Neural cell (in vitro differentiated cells): ENCODE measurements at regions not wholly inside any gene's neighbourhood (a gene's known extent, or its start where the extent isn't known, plus 50 kb on each side); places are given as distances from the start of the nearest gene placed in this dataset.

Source experiments
- H2AFZ ChIP-seq: fragments of 200-600, 300-800 bp; sonication (generic), shearing (Covaris generic); 2 replicates; pipeline ENCODE4 v1.6.0; 2014; ENCODE audit warnings: low read depth, mild to moderate bottlenecking, antibody characterized with exemption, low read length, moderate library complexity
- H3F3A ChIP-seq: fragments of 200-600 bp; shearing (Covaris generic); 2 replicates; pipeline ENCODE4 v1.6.1; 2016; ENCODE audit warnings: mild to moderate bottlenecking, moderate library complexity, mixed read lengths, antibody characterized with exemption, low read length; ENCODE audit not compliant: insufficient read depth, poor library complexity, severe bottlenecking
- H3K27ac ChIP-seq: fragments of 200-600, 300-800 bp; sonication (generic), shearing (Covaris generic); 2 replicates; pipeline ENCODE4 v1.5.1; 2014; ENCODE audit warnings: mild to moderate bottlenecking, low read length, moderate library complexity
- H3K27me3 ChIP-seq: fragments of 300-800, 200-600 bp; sonication (generic), shearing (Covaris generic); 2 replicates; pipeline ENCODE4 v1.6.0; 2014; ENCODE audit warnings: mild to moderate bottlenecking, low read depth, low read length, moderate library complexity; ENCODE audit not compliant: insufficient read depth
- H3K36me3 ChIP-seq: fragments of 300-800, 200-600 bp; sonication (generic), shearing (Covaris generic); 2 replicates; pipeline ENCODE4 v1.5.1; 2014; ENCODE audit warnings: mild to moderate bottlenecking, antibody characterized with exemption, low read length, moderate library complexity; ENCODE audit not compliant: insufficient read depth
- H3K4me2 ChIP-seq: fragments of 300-800, 200-600 bp; sonication (generic), shearing (Covaris generic); 2 replicates; pipeline ENCODE4 v1.6.0; 2014; ENCODE audit warnings: mild to moderate bottlenecking, low read length
- H3K4me3 ChIP-seq: fragments of 300-800, 200-600 bp; sonication (generic), shearing (Covaris generic); 2 replicates; pipeline ENCODE4 v1.5.1; 2014; ENCODE audit warnings: mild to moderate bottlenecking, low read length, moderate library complexity
- H3K79me2 ChIP-seq: fragments of 200-600 bp; shearing (Covaris generic); replicated peaks from 2 replicates; pipeline ENCODE4 v1.6.0; 2014; ENCODE audit warnings: mild to moderate bottlenecking, low read length, moderate library complexity; ENCODE audit not compliant: insufficient read depth
- H3K9ac ChIP-seq: fragments of 300-800, 200-600 bp; sonication (generic), shearing (Covaris generic); 2 replicates; pipeline ENCODE4 v1.6.1; 2016; ENCODE audit warnings: mild to moderate bottlenecking, low read length, mixed read lengths
- H3K9me2 ChIP-seq: fragments of 200-600 bp; shearing (Covaris generic); 2 replicates; pipeline ENCODE4 v1.6.1; 2016; ENCODE audit warnings: mild to moderate bottlenecking, low read length, mixed read lengths; ENCODE audit not compliant: insufficient read depth
- H3K9me3 ChIP-seq: fragments of 200-600, 300-800 bp; sonication (generic), shearing (Covaris generic); 2 replicates; pipeline ENCODE4 v1.6.1; 2016; ENCODE audit warnings: mild to moderate bottlenecking, mixed run types, low read length, moderate library complexity, mixed read lengths
- H4K20me1 ChIP-seq: fragments of 200-600 bp; shearing (Covaris generic); 2 replicates; pipeline ENCODE4 v1.6.1; 2016; ENCODE audit warnings: mild to moderate bottlenecking, mixed run types; ENCODE audit not compliant: insufficient read depth
- EP300 ChIP-seq: fragments of 450-650 bp; conservative IDR thresholded peaks from 2 replicates; pipeline ENCODE4 v1.6.1; 2014; ENCODE audit warnings: antibody characterized with exemption, mild to moderate bottlenecking, moderate library complexity; ENCODE audit not compliant: poor library complexity, severe bottlenecking
- EZH2 ChIP-seq: fragments of 200-600, 300-800 bp; shearing (Covaris generic), sonication (generic); IDR thresholded peaks from 2 replicates; pipeline ENCODE4 v1.6.1; 2014; ENCODE audit warnings: antibody characterized with exemption, low read length, borderline replicate concordance, mild to moderate bottlenecking; ENCODE audit not compliant: insufficient read depth, poor library complexity, severe bottlenecking
- MXI1 ChIP-seq: fragments of 450-650 bp; conservative IDR thresholded peaks from 2 replicates; pipeline ENCODE4 v1.6.1; 2014; ENCODE audit warnings: antibody characterized with exemption, mild to moderate bottlenecking; ENCODE audit not compliant: poor library complexity, severe bottlenecking
- POLR2AphosphoS5 ChIP-seq: IDR thresholded peaks from 2 replicates; pipeline ENCODE4 v1.6.1; 2012
- RAD21 ChIP-seq: fragments of 450-650 bp; conservative IDR thresholded peaks from 2 replicates; pipeline ENCODE4 v1.6.1; 2014; ENCODE audit warnings: antibody characterized with exemption, mild to moderate bottlenecking, moderate library complexity
- SMC3 ChIP-seq: fragments of 450-650 bp; conservative IDR thresholded peaks from 2 replicates; pipeline ENCODE4 v1.6.1; 2014; ENCODE audit warnings: antibody characterized with exemption, mild to moderate bottlenecking, moderate library complexity; ENCODE audit not compliant: poor library complexity
- TAF1 ChIP-seq: IDR thresholded peaks from 2 replicates; pipeline ENCODE4 v1.6.1; 2012; ENCODE audit warnings: low read depth
- TF ChIP-seq, protein P1 (sequence below): fragments of 450-650 bp; IDR thresholded peaks from 2 replicates; pipeline ENCODE4 v1.5.1; 2014; ENCODE audit warnings: antibody characterized with exemption, mild to moderate bottlenecking, moderate library complexity; ENCODE audit not compliant: poor library complexity, severe bottlenecking
- TF ChIP-seq, protein P2 (sequence below): IDR thresholded peaks from 2 replicates; pipeline ENCODE4 v1.6.1; 2012; ENCODE audit warnings: borderline replicate concordance

DNA sequence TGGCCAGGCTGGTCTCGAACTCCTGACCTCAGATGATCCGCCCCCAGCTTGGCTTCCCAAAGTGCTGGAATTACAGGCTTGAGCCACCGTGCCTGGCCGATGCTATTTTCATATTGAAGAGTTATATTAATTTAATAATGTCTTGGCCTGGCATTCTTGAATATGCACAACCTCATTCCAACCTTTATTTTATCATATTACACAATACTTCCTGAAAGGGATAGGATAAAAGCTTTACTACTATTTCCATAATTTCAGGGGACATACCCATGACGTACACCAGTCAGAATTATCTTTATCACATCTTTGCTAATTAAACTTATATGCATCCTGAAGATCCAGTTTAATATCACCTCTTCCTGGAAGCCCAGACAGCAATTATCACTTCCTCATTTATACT, 205.3 kb downstream of the ZIC4 start:
- TF ChIP-seq POLR2AphosphoS5 (no peak), EP300 (no peak)
- Histone ChIP-seq H3K9ac (no peak overlapping the region), H4K20me1 (no peaks in the 10 kb centered on the region), H3K9me3 (no peaks in the 10 kb centered on the region), H2AFZ (no peak overlapping the region), H3K9me2 (no peaks in the 10 kb centered on the region), H3K79me2 (no peaks in the 10 kb centered on the region), H3K4me3 (no peak overlapping the region), H3K36me3 (no peaks in the 10 kb centered on the region), H3K27ac (no peak overlapping the region), H3K27me3 (no peaks in the 10 kb centered on the region), H3F3A (no peaks in the 10 kb centered on the region), H3K4me2 (no peak overlapping the region)

DNA sequence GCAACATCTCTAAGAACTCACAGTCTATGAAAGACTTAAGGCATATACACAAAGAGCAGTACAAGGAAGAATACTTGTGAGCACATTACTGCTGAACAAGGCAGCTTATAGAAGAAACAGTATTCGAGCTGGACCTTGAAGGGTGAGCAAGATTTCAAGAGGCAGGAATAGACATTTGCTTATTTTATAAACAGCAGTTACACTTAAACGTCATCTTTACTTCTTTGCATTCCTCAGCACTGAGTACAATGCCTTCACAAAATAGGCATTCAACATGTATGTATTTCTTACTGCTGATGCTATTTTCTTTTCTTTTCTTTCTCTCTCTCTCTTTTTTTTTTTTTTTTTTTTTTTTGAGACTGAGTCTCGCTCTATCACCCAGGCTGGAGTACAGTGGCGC, 205.8 kb downstream of the ZIC4 start:
- no peak overlapping the region for H3K4me3 ChIP-seq
- H3K9ac ChIP-seq: no peak overlapping the region
- TF ChIP-seq MXI1: no peak
- TF ChIP-seq, protein P1, sequence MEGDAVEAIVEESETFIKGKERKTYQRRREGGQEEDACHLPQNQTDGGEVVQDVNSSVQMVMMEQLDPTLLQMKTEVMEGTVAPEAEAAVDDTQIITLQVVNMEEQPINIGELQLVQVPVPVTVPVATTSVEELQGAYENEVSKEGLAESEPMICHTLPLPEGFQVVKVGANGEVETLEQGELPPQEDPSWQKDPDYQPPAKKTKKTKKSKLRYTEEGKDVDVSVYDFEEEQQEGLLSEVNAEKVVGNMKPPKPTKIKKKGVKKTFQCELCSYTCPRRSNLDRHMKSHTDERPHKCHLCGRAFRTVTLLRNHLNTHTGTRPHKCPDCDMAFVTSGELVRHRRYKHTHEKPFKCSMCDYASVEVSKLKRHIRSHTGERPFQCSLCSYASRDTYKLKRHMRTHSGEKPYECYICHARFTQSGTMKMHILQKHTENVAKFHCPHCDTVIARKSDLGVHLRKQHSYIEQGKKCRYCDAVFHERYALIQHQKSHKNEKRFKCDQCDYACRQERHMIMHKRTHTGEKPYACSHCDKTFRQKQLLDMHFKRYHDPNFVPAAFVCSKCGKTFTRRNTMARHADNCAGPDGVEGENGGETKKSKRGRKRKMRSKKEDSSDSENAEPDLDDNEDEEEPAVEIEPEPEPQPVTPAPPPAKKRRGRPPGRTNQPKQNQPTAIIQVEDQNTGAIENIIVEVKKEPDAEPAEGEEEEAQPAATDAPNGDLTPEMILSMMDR: no peak
- TF ChIP-seq EZH2: no peak
- no peak for TF ChIP-seq POLR2AphosphoS5
- no peak for TF ChIP-seq RAD21
- H3K27ac ChIP-seq: no peak overlapping the region
- no peaks in the 10 kb centered on the region for H3K27me3 ChIP-seq
- no peak overlapping the region for H2AFZ ChIP-seq
- H3K4me2 ChIP-seq: no peak overlapping the region
- H3K9me3 ChIP-seq: no peaks in the 10 kb centered on the region
- no peaks in the 10 kb centered on the region for H4K20me1 ChIP-seq
- H3K9me2 ChIP-seq: no peaks in the 10 kb centered on the region
- no peaks in the 10 kb centered on the region for H3K79me2 ChIP-seq
- H3K36me3 ChIP-seq: no peaks in the 10 kb centered on the region
- no peaks in the 10 kb centered on the region for H3F3A ChIP-seq

DNA sequence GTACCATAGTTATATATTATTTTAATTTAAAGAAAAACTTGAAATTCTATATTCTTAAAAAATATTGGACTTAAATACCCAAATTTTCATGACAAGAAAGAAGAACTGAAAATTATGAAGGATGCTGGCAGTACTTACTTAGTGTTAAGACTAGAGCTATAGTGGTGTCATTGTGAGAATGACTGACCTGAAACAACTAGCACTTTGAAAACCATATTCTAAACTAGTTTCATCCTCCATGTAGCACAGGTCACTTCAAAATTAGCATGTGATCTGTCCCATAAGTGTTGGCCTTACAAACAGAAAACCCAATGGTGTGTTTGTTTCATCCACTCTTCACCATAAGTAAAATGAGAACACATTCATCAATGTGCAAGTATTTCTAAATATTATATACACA, 208.6 kb downstream of the ZIC4 start:
- H3F3A ChIP-seq: no peaks in the 10 kb centered on the region
- H3K27ac ChIP-seq: no peak overlapping the region
- no peaks in the 10 kb centered on the region for H3K79me2 ChIP-seq
- no peak overlapping the region for H3K4me3 ChIP-seq
- H3K9me2 ChIP-seq: no peaks in the 10 kb centered on the region
- H3K36me3 ChIP-seq: no peaks in the 10 kb centered on the region
- TF ChIP-seq, protein P2, sequence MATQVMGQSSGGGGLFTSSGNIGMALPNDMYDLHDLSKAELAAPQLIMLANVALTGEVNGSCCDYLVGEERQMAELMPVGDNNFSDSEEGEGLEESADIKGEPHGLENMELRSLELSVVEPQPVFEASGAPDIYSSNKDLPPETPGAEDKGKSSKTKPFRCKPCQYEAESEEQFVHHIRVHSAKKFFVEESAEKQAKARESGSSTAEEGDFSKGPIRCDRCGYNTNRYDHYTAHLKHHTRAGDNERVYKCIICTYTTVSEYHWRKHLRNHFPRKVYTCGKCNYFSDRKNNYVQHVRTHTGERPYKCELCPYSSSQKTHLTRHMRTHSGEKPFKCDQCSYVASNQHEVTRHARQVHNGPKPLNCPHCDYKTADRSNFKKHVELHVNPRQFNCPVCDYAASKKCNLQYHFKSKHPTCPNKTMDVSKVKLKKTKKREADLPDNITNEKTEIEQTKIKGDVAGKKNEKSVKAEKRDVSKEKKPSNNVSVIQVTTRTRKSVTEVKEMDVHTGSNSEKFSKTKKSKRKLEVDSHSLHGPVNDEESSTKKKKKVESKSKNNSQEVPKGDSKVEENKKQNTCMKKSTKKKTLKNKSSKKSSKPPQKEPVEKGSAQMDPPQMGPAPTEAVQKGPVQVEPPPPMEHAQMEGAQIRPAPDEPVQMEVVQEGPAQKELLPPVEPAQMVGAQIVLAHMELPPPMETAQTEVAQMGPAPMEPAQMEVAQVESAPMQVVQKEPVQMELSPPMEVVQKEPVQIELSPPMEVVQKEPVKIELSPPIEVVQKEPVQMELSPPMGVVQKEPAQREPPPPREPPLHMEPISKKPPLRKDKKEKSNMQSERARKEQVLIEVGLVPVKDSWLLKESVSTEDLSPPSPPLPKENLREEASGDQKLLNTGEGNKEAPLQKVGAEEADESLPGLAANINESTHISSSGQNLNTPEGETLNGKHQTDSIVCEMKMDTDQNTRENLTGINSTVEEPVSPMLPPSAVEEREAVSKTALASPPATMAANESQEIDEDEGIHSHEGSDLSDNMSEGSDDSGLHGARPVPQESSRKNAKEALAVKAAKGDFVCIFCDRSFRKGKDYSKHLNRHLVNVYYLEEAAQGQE: no peak
- no peak for TF ChIP-seq EZH2
- TF ChIP-seq MXI1: no peak
- no peak for TF ChIP-seq RAD21
- TF ChIP-seq SMC3: no peak
- TF ChIP-seq TAF1: no peak
- TF ChIP-seq POLR2AphosphoS5: no peak
- TF ChIP-seq EP300: no peak
- TF ChIP-seq, protein P1: no peak
- H2AFZ ChIP-seq: no peak overlapping the region
- H3K9ac ChIP-seq: no peak overlapping the region
- H3K27me3 ChIP-seq: no peaks in the 10 kb centered on the region
- no peaks in the 10 kb centered on the region for H4K20me1 ChIP-seq
- H3K9me3 ChIP-seq: no peaks in the 10 kb centered on the region
- H3K4me2 ChIP-seq: no peak overlapping the region
